ENCODE measurements at regions not wholly inside any gene's neighbourhood (a gene's known extent, or its start where the extent isn't known, plus 50 kb on each side); places are given as distances from the start of the nearest gene placed in this dataset.

DNA sequence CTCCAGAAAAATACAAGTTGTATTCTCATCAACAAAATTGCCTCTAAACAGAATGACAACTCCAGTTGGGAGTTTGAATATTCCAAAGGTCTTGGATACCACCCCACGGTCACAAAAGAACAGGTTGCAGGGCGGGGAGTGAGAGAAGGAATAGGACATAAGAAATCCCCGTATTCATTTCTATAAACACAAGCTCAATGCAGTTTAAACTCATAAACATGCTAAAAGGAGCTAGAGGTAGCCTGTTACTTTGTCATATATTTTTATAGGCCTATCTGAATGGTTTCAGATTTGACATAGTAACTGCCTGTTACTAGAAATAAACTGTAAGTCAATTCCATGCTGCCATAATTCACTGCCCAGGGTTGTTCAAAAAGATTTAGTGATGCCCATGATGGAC, 567.5 kb downstream of the BCL11A start:
- H3K4me3 ChIP-seq (ENCODE audit: low read depth, low read length): no peak overlapping the region
- TF ChIP-seq, protein P1, sequence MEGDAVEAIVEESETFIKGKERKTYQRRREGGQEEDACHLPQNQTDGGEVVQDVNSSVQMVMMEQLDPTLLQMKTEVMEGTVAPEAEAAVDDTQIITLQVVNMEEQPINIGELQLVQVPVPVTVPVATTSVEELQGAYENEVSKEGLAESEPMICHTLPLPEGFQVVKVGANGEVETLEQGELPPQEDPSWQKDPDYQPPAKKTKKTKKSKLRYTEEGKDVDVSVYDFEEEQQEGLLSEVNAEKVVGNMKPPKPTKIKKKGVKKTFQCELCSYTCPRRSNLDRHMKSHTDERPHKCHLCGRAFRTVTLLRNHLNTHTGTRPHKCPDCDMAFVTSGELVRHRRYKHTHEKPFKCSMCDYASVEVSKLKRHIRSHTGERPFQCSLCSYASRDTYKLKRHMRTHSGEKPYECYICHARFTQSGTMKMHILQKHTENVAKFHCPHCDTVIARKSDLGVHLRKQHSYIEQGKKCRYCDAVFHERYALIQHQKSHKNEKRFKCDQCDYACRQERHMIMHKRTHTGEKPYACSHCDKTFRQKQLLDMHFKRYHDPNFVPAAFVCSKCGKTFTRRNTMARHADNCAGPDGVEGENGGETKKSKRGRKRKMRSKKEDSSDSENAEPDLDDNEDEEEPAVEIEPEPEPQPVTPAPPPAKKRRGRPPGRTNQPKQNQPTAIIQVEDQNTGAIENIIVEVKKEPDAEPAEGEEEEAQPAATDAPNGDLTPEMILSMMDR (IDR thresholded peaks at IDR 0.05; ENCODE audit: insufficient read depth, low read length): no peak
- DNase-seq (ENCODE audit: low read depth): no peak

- TF ChIP-seq, protein P1 (IDR thresholded peaks at IDR 0.05; ENCODE audit: insufficient read depth, low read length): no peak
- no peak overlapping the region for H3K4me3 ChIP-seq (ENCODE audit: low read depth, low read length)
- no peak for DNase-seq (ENCODE audit: low read depth)
These were observed 579.2 kb downstream of the BCL11A start for GRCh38 chr2:59974051-59974766.

GRCh38 chr2:59969161-59969560, 584.3 kb downstream of the BCL11A start:
- H3K4me3 ChIP-seq (ENCODE audit: low read depth, low read length): no peak overlapping the region
- TF ChIP-seq, protein P1 (IDR thresholded peaks at IDR 0.05; ENCODE audit: insufficient read depth, low read length): no peak
- no peak for DNase-seq (ENCODE audit: low read depth)

DNA sequence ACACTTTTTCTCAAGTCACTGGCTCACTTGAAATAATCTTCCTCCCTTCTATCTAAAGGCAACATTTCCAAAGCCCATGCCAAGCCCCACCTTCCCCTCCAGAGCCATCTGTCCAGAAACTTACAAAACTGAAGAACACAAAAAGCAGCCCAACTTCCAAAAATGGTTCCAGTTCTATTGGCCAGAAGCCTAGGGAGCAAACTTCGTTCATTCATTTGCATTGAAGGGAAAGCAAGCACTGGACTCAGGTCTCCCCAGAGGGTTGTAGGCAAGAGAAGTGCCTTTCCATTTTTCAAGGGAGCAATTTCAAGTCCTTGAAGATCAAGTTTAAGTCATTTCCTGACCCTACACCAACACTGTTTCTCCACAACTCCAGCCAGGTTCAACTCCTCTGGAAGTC, 585.0 kb downstream of the BCL11A start:
- DNase-seq (ENCODE audit: low read depth): no peak
- H3K4me3 ChIP-seq (ENCODE audit: low read depth, low read length): no peak overlapping the region
- TF ChIP-seq, protein P1 (IDR thresholded peaks at IDR 0.05; ENCODE audit: insufficient read depth, low read length): no peak

DNA sequence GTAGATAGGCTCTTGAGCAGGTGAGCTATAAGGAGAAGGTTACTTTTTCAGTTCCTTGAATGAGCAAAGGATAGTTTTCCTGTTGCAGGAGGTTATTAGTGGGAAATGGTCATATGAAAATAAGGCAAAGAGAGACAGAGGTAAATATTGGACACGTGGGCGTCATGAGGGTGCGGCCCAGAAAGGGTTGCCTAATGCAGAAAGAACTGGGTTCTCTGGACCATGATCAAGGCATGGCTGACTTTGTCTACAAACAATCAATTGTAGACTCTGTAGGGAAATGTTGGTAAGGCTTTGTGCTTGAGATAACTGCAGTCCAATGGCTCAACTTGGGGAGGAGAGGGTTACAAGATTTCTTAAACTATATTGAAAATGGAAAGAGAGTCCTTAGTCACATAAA, 585.8 kb downstream of the BCL11A start:
- TF ChIP-seq, protein P1 (IDR thresholded peaks at IDR 0.05; ENCODE audit: insufficient read depth, low read length): no peak
- no peak for DNase-seq (ENCODE audit: low read depth)

DNA sequence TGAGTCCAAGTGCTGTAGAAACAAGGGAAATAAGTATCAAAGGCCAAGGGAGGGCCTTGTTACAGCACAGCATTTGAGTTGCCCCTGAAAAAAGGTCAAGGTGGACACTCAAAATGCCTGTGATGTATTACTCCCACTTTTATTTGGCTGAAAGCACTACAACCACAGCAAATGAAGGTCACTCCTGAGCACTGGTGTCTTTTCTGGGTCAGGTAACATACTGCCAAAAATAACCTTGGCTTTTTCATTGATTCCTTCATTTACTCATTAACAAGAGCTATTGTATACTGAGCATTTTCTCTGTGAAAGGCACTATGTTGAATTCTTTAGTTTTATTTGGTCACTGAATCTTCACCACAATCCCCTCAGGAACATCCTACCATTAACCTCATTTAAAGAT, 590.3 kb downstream of the BCL11A start:
- DNase-seq (ENCODE audit: low read depth): no peak
- TF ChIP-seq, protein P1 (IDR thresholded peaks at IDR 0.05; ENCODE audit: insufficient read depth, low read length): no peak
- no peak overlapping the region for H3K4me3 ChIP-seq (ENCODE audit: low read depth, low read length)

More for the DNA sequence above, 585.8 kb downstream of the BCL11A start:
- no peak overlapping the region for H3K4me3 ChIP-seq (ENCODE audit: low read depth, low read length)

GRCh38 chr2:59961746-59962145, 591.7 kb downstream of the BCL11A start:
- TF ChIP-seq, protein P1 (IDR thresholded peaks at IDR 0.05; ENCODE audit: insufficient read depth, low read length): no peak
- no peak overlapping the region for H3K4me3 ChIP-seq (ENCODE audit: low read depth, low read length)
- no peak for DNase-seq (ENCODE audit: low read depth)

Data from fibroblast of the aortic adventitia (primary cell).